ENCODE measurements at regions not wholly inside any gene's neighbourhood (a gene's known extent, or its start where the extent isn't known, plus 50 kb on each side); places are given as distances from the start of the nearest gene placed in this dataset.

- no peak for TF ChIP-seq CTCF (IDR thresholded peaks at IDR 0.05; ENCODE audit: borderline replicate concordance, control extremely low read depth, extremely low read depth, insufficient read depth, missing control alignments)
- DNase-seq (ENCODE audit: low spot score), result no peak
- in situ Hi-C loops (cut with MboI; ENCODE audit: low sequenced_read_pairs, unreplicated experiment), result no loop called here
Observed at GRCh38 chr4:166518776-166519175, 645.7 kb downstream of the TLL1 start.

- no peak for TF ChIP-seq CTCF (IDR thresholded peaks at IDR 0.05; ENCODE audit: borderline replicate concordance, control extremely low read depth, extremely low read depth, insufficient read depth, missing control alignments)
- in situ Hi-C loops (cut with MboI; ENCODE audit: low sequenced_read_pairs, unreplicated experiment), result no loop called here
- no peak for DNase-seq (ENCODE audit: low spot score)
Observed at GRCh38 chr4:166519774-166520173, 646.7 kb downstream of the TLL1 start.

GRCh38 chr4:166527500-166527899, 654.5 kb downstream of the TLL1 start:
- DNase-seq (ENCODE audit: low spot score), result no peak
- in situ Hi-C loops (cut with MboI; ENCODE audit: low sequenced_read_pairs, unreplicated experiment), result no loop called here
- TF ChIP-seq CTCF (IDR thresholded peaks at IDR 0.05; ENCODE audit: borderline replicate concordance, control extremely low read depth, extremely low read depth, insufficient read depth, missing control alignments), result no peak

- in situ Hi-C loops (cut with MboI; ENCODE audit: low sequenced_read_pairs, unreplicated experiment), result no loop called here
- no peak for DNase-seq (ENCODE audit: low spot score)
- TF ChIP-seq CTCF (IDR thresholded peaks at IDR 0.05; ENCODE audit: borderline replicate concordance, control extremely low read depth, extremely low read depth, insufficient read depth, missing control alignments), result no peak
Observed at GRCh38 chr4:166531703-166532102, 658.7 kb downstream of the TLL1 start.

- DNase-seq (ENCODE audit: low spot score), result no peak
- in situ Hi-C loops (cut with MboI; ENCODE audit: low sequenced_read_pairs, unreplicated experiment), result no loop called here
- TF ChIP-seq CTCF (IDR thresholded peaks at IDR 0.05; ENCODE audit: borderline replicate concordance, control extremely low read depth, extremely low read depth, insufficient read depth, missing control alignments), result no peak
Observed at GRCh38 chr4:166535865-166536264, 662.8 kb downstream of the TLL1 start.

- in situ Hi-C loops (cut with MboI; ENCODE audit: low sequenced_read_pairs, unreplicated experiment), result no loop called here
- no peak for DNase-seq (ENCODE audit: low spot score)
Observed at GRCh38 chr4:166538491-166539005, 665.5 kb downstream of the TLL1 start.

More at GRCh38 chr4:166538491-166539005, 665.5 kb downstream of the TLL1 start:
- TF ChIP-seq CTCF (IDR thresholded peaks at IDR 0.05; ENCODE audit: borderline replicate concordance, control extremely low read depth, extremely low read depth, insufficient read depth, missing control alignments), result no peak
